SJCRH30 (cell line): ENCODE measurements at regions not wholly inside any gene's neighbourhood (a gene's known extent, or its start where the extent isn't known, plus 50 kb on each side); places are given as distances from the start of the nearest gene placed in this dataset.

Experiments used
- DNase-seq, 2 experiments: peaks; one replicate each; pipeline ENCODE4 v3.0.0-alpha.2; 2015 to 2020
- H3K27ac ChIP-seq: fragments of 250-450 bp; sonication (Bioruptor Pico); 2 replicates; pipeline ENCODE4 v1.5.1; 2020; ENCODE audit warnings: mild to moderate bottlenecking, moderate library complexity
- H3K27me3 ChIP-seq: fragments of 250-450 bp; sonication (Bioruptor Pico); 2 replicates; pipeline ENCODE4 v1.5.1; 2020; ENCODE audit warnings: mild to moderate bottlenecking, moderate library complexity
- H3K36me3 ChIP-seq: fragments of 250-450 bp; sonication (Bioruptor Pico); 2 replicates; pipeline ENCODE4 v1.5.1; 2020; ENCODE audit warnings: mild to moderate bottlenecking, moderate library complexity
- H3K4me1 ChIP-seq: fragments of 250-450 bp; sonication (Bioruptor Pico); 2 replicates; pipeline ENCODE4 v1.5.1; 2020; ENCODE audit warnings: mild to moderate bottlenecking, moderate library complexity
- H3K4me3 ChIP-seq: fragments of 250-450 bp; sonication (Bioruptor Pico); 2 replicates; pipeline ENCODE4 v1.5.1; 2020; ENCODE audit warnings: mild to moderate bottlenecking, moderate library complexity
- H3K9me3 ChIP-seq: fragments of 250-450 bp; sonication (Bioruptor Pico); replicated peaks from 2 replicates; pipeline ENCODE4 v1.5.1; 2020; ENCODE audit warnings: mild to moderate bottlenecking, moderate library complexity

DNA sequence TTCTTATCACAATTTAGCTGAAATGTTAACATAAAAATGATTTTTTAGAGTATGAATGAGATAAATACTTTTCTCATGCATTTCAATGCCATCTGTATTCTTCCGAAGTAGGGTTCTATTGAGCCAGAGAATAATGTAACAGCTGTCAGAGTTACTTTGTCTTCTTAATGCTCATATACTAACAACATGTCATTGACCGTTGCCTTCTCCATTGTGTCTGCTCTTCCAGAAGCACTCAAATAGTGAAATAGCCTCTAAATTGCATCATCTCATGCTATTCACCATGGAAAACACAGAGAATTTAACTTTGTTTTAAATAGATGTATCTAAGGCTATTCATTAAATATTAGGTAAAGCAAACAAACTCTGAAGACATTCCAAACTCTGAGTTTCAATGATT, 1875.9 kb upstream of the CDH9 start:
- no peak for DNase-seq
- Histone ChIP-seq H3K36me3 (no peaks in the 10 kb centered on the region), H3K4me1 (no peaks in the 10 kb centered on the region), H3K4me3 (no peak overlapping the region), H3K27ac (no peak overlapping the region), H3K27me3 (no peaks in the 10 kb centered on the region), H3K9me3 (no peaks in the 10 kb centered on the region)

DNA sequence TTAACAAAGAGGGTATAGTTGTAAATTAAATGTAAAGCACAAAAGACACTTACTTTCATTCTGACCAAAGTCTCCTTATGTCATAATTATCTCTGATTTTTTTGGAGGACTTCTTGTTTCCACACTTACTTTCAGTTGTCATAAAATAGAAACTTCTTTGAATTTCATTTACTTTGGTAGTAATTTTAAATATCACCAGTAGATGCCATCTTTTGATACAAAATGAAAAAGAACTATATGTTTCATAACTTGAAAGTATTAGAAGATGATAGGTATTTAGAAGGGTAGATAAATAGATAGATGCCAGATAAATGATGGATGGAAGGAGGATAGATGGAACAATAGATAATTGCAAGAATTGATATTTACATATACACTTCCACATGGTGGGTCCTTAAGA, 1865.3 kb upstream of the CDH9 start:
- Histone ChIP-seq H3K9me3 (no peaks in the 10 kb centered on the region), H3K27me3 (no peaks in the 10 kb centered on the region), H3K4me1 (no peaks in the 10 kb centered on the region), H3K4me3 (no peak overlapping the region), H3K36me3 (no peaks in the 10 kb centered on the region), H3K27ac (no peak overlapping the region)
- no peak for DNase-seq

DNA sequence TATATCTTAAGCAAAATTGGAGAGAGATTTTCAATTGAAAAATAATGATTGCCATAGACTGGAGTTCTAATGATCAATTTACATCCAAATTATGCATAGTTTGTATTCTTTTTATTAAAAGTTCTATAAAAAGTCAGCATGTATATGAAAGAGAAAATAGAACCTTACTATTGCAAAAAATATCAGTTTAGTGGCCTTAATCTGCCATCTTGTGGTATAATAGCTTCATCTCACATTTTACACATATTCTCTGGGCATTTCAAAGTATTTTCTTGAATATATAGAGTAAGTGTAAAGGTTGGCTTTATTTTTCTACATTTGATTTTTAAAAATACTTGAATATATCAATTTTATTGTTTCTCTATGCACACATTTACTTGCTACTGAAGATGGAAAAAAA, 1858.6 kb upstream of the CDH9 start:
- Histone ChIP-seq H3K27ac (no peak overlapping the region), H3K9me3 (no peaks in the 10 kb centered on the region), H3K4me3 (no peak overlapping the region), H3K36me3 (no peaks in the 10 kb centered on the region), H3K27me3 (no peaks in the 10 kb centered on the region), H3K4me1 (no peaks in the 10 kb centered on the region)
- DNase-seq = peak in 1 of 2 experiments; percentile 3

DNA sequence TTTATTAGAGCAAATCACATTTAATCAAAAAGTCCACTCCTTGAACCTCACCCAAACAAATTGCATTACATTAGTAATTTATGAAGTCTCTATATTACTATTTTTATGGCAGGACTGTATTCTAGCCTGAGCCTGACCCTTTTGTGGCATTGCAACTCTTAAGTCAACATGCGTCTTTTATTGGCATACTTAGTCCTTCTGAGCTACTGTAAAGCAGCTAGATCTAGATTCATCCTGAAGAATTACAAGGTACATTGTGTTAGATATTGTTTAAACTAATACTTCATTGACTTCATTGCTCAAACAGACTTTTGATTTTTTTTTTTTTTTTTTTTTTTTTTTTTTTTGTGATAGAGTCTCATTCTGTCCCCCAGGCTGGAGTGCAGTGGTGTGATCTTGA, 1842.5 kb upstream of the CDH9 start:
- no peak for DNase-seq
- Histone ChIP-seq H3K27ac (no peak overlapping the region), H3K27me3 (no peaks in the 10 kb centered on the region), H3K4me1 (no peaks in the 10 kb centered on the region), H3K36me3 (no peaks in the 10 kb centered on the region), H3K4me3 (no peak overlapping the region), H3K9me3 (no peaks in the 10 kb centered on the region)

DNA sequence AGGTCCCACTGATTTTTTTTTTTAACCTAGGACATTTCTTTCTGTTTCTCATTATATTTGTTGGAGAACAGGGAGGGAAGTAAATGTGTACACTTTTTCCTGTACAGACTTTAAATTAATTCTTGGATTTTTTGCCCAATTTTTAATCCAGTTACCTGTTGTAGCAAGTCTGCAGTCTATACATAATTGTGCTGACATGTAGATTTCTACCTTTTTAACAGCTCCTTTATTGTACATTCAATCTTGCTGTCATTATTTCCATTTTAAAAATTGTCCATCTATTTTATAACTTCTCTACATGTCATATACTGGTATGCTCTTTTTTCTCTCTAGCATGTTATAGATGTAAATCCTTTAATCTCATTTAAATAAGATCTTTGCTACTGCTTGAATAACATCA, 1838.7 kb upstream of the CDH9 start:
- no peaks in the 10 kb centered on the region for H3K9me3 ChIP-seq
- H3K36me3 ChIP-seq = no peaks in the 10 kb centered on the region
- no peak for DNase-seq
- no peak overlapping the region for H3K4me3 ChIP-seq
- H3K4me1 ChIP-seq = no peaks in the 10 kb centered on the region
- no peak overlapping the region for H3K27ac ChIP-seq
- no peaks in the 10 kb centered on the region for H3K27me3 ChIP-seq

DNA sequence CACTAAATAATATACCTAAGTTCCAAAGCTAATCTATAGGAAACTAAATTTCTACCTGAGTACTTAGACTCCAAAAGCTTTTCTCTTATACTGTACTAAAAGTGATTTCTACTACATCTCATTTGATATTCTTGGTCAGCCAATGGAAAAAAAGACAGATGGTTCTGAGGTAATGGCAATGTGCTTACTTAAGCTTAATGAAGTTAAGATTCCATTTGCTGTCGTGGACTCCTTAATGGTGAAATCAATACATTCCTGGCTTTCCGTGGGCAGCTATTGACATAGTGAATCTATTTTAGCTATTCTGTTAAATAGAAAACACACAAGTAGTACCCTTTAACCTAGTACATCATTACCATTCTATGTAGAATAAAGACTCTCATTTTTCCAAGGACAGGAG, 1825.6 kb upstream of the CDH9 start:
- no peak for DNase-seq
- Histone ChIP-seq H3K27me3 (no peaks in the 10 kb centered on the region), H3K36me3 (no peaks in the 10 kb centered on the region), H3K4me3 (no peak overlapping the region), H3K27ac (no peak overlapping the region), H3K9me3 (no peaks in the 10 kb centered on the region), H3K4me1 (no peaks in the 10 kb centered on the region)

DNA sequence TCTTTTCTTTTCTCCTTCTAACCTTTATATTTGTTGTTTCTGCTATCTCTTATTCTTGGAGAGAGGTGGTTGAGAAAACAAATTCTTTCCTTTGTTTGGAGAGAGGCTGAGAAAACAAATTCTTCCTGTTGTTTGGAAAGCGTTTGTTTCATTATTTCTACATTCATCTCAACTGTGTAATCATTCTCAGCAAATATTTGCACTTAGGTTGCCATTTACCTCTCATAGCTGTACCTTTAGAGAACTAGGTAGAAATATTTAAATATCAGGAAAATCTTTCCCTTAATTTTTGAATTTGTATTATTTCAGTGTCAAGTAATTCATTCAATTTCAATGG, 1824.4 kb upstream of the CDH9 start:
- Histone ChIP-seq H3K27ac (no peak overlapping the region), H3K36me3 (no peaks in the 10 kb centered on the region), H3K4me3 (no peak overlapping the region), H3K4me1 (no peaks in the 10 kb centered on the region), H3K27me3 (no peaks in the 10 kb centered on the region), H3K9me3 (no peaks in the 10 kb centered on the region)
- DNase-seq = no peak

DNA sequence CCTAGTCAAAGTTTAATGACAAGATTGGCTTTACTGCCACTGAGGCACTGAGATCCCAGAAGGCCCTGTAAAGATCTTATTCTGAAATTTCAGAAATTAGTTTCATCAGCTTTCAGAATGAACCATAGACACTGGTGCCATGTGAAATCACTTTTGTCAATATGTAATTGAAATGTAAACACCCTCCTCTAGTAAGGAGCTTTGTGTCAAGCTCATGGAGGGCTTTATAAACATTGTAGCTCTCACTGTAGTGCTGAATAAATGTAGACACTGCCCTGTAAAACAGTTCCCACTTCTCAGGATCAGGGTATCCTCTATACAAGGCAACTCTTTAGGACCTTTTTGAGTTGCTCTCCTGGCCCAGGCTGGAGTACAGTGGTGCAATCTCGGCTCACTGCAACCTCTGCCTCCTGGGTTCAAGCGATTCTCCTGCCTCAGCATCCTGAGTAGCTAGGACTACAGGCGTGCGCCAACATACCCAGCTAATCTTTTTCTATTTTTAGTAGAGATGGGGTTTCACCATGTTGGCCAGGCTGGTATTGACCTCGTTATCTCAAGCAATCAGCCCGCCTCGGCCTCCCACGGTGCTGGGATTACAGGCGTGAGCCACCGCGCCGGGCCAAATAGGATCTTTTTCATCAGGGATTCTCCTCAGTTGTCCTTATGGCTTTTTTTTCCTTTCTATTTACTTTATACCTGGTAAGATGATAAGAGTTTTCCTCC, 1823.9 kb upstream of the CDH9 start:
- Histone ChIP-seq H3K27me3 (no peaks in the 10 kb centered on the region), H3K36me3 (no peaks in the 10 kb centered on the region), H3K4me3 (no peak overlapping the region), H3K4me1 (no peaks in the 10 kb centered on the region), H3K9me3 (no peaks in the 10 kb centered on the region), H3K27ac (no peak overlapping the region)
- peak; percentile 1 to 2 for DNase-seq

DNA sequence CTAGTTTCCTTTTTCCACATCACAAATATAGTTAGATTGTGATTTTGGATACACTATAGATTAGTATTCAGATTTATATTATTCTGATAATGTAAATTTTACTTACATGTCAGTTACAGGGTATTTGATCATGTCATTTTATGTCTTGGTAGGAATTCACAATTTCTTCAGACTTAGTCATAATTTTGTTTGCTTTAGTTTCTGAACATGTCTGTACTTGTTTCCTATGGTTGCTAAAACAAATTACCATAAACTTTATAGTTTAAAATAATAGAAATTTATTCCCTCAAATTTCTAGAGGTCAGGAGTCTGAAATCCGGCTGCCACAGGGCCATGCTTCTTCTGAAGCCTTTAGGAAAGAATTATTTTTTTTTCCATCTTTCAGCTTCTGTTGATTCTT, 1817.2 kb upstream of the CDH9 start:
- H3K4me3 ChIP-seq = no peak overlapping the region
- H3K36me3 ChIP-seq = no peaks in the 10 kb centered on the region
- no peak overlapping the region for H3K27ac ChIP-seq
- no peaks in the 10 kb centered on the region for H3K4me1 ChIP-seq
- DNase-seq = no peak
- H3K27me3 ChIP-seq = no peaks in the 10 kb centered on the region
- no peaks in the 10 kb centered on the region for H3K9me3 ChIP-seq

DNA sequence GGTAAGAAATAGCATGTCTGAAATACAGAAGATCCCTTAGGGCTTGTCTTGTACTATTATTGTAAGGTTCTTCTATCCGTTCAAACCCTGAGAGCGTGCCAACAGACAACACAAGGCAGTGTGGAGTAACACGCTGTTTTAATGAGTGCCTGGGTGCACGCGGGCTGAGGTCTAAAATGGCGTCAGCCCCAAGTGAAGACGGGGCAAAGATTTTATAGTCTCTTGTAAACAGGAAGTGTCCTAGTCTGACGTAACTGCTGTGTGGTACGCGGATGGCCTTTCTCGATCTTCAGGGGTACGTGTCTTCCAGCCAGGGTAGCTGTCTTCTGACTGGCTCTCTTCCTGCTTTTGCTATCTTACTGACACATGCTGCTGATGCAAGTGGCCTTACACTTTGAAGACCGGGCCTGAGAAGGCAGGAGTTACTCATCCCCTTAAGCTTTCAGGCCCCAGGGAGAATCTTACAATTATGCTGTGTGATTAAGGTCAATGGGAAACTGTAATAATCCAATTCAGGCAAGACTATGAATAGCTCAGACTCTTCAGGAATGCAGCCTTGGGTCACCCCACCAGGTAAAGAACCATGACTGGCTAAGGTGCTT, 1812.0 kb upstream of the CDH9 start:
- Histone ChIP-seq H3K27me3 (no peaks in the 10 kb centered on the region), H3K4me3 (no peak overlapping the region), H3K36me3 (no peaks in the 10 kb centered on the region), H3K27ac (no peak overlapping the region), H3K4me1 (no peaks in the 10 kb centered on the region), H3K9me3 (no peaks in the 10 kb centered on the region)
- no peak for DNase-seq

DNA sequence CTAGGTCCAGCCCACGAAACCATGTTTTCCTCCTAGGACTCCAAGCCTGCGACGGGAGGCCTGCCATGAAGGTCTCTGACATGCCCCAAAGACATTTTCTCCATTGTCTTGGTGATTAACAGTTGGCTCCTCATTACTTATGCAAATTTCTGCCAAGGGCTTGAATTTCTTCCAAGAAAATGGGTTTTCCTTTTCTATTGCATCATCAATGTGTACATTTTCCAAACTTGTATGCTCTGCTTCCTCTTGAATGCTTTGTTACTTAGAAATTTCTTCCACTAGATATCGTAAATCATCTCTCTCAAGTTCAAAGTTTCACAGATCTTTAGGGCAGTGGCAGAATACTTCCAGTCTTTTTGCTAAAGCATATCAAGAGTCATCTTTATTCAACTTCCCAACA, 1792.7 kb upstream of the CDH9 start:
- no peaks in the 10 kb centered on the region for H3K9me3 ChIP-seq
- no peaks in the 10 kb centered on the region for H3K4me1 ChIP-seq
- H3K4me3 ChIP-seq = no peak overlapping the region
- no peak for DNase-seq
- H3K36me3 ChIP-seq = no peaks in the 10 kb centered on the region
- H3K27ac ChIP-seq = no peak overlapping the region
- H3K27me3 ChIP-seq = no peaks in the 10 kb centered on the region

DNA sequence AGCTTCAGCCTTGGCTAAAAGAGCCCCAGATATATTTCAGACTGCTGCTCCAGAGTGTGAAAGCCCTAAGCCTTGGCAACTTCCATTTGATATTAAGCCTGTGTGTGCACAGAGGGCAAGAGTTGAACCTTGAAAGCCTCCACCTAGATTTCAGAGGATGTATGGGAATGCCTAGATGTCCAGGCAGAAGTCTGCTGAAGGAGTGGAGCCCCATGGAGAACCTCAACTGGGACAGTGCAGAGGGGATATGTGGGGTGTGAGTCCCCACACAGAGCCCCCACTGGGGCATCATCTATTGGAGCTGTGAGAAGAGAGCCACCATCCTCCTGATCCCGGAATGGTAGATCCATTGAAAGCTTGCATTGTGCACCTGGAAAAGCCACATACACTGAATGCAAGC, 1784.8 kb upstream of the CDH9 start:
- no peaks in the 10 kb centered on the region for H3K9me3 ChIP-seq
- no peak for DNase-seq
- H3K27me3 ChIP-seq = no peaks in the 10 kb centered on the region
- no peak overlapping the region for H3K4me3 ChIP-seq
- no peaks in the 10 kb centered on the region for H3K36me3 ChIP-seq
- no peaks in the 10 kb centered on the region for H3K4me1 ChIP-seq
- no peak overlapping the region for H3K27ac ChIP-seq

DNA sequence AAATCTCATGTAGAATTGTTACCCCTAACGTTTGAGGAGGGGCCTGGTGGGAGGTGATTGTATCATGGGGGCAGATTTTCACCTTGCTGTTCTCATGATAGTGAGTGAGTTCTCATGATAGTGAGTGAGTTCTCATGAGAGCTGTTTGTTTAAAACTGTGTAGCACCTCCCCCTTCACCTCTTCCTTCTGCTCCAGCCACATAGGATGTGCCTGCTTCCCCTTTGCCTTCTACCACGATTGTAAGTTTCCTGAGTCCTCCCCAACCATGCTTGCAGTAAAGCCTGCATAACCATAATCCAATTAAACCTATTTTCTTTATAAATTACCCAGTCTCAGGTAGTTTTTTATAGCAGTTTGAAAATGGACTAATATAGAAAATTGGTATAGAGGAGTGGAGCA, 1783.7 kb upstream of the CDH9 start:
- H3K27ac ChIP-seq = no peak overlapping the region

DNA sequence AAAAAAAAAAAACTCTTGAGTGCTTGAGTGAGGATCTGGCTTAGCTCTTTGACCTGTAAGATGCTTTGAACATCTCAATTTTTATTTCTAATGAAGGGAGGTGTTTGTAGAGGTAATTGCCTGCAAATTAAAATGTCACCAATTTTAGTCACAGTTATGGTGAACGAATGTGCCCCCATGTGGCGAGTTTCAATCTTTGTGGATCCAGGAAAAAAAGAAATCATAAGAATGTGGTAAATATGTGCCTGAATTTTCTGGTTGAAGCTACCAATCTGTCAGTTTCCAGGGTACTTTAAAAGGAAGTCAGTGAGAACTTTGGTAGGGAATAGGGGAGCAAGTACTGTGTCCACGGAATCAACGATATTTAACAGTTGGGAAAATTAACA, 1772.4 kb upstream of the CDH9 start:
- Histone ChIP-seq H3K9me3 (no peaks in the 10 kb centered on the region), H3K27me3 (no peaks in the 10 kb centered on the region), H3K36me3 (no peaks in the 10 kb centered on the region), H3K4me3 (no peak overlapping the region), H3K27ac (no peak overlapping the region), H3K4me1 (no peaks in the 10 kb centered on the region)
- peak in 1 of 2 experiments; percentile 1 for DNase-seq

More for the DNA sequence above, 1783.7 kb upstream of the CDH9 start:
- DNase-seq = no peak
- Histone ChIP-seq H3K4me3 (no peak overlapping the region), H3K27me3 (no peaks in the 10 kb centered on the region), H3K9me3 (no peaks in the 10 kb centered on the region), H3K4me1 (no peaks in the 10 kb centered on the region), H3K36me3 (no peaks in the 10 kb centered on the region)

DNA sequence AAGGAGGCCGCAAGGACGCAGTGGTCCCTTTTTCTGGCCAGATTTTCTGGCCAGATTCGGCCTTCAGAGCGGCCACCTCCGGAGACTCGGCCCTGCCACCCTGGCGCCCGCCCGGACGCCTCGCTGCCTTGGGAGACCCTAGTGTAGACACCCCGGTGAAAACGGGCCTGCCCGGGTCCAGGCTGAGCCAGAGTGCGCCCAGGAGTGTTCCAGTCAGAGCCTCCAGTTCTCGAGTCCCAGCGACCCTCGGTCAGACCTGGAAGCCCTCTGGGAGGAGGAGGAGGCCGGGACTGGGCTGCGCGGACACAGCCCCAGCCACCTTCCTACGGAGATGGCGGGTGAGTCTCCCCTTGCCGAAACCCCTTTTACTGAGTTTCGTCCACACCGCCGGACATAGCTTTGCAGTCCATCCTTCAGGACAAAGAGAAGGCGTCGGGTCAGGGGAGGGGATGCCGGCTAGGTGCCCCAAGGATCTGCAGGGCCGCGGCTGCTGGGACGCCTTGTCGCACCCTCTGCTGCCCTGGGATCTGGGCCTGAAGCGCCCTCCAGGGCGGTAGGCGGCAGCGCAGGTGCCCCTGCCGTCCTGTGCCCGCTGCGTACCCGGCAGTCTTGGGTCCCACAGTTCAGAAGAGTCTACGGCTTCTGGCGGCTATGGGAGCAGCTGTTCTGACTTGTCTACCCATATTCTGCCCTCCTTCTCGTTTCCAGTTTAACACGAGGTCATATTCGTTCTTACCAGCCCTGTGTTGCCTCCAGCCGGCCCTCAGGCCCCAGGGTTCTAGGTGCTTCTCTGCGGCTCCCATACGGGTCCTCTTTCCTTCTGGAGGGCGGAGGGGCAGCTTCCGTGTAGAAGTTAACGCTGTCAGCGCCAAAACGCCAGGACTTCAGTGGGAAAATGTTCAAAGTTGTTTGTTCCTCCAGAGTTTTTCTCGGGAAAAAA, 1771.7 kb upstream of the CDH9 start:
- Histone ChIP-seq H3K27me3 (no peaks in the 10 kb centered on the region), H3K27ac (no peak overlapping the region), H3K4me3 (no peak overlapping the region), H3K4me1 (no peaks in the 10 kb centered on the region), H3K36me3 (no peaks in the 10 kb centered on the region), H3K9me3 (no peaks in the 10 kb centered on the region)
- no peak for DNase-seq
